Thoracic aorta (tissue), 2 donors: ENCODE measurements at regions not wholly inside any gene's neighbourhood (a gene's known extent, or its start where the extent isn't known, plus 50 kb on each side); places are given as distances from the start of the nearest gene placed in this dataset.

Experiments used
- ATAC-seq: fragments of 150-250 bp; one replicate; pipeline ENCODE4 v1.8.0; 2017; ENCODE audit warnings: low read depth; ENCODE audit not compliant: insufficient number of reproducible peaks, low FRiP score
- DNase-seq: peaks from one replicate; pipeline ENCODE4 v3.0.0-alpha.2; 2020; ENCODE audit warnings: low spot score
- H3K27ac ChIP-seq, 2 donors: fragments of 200-600 bp; sonication (generic); 1 replicate in 1 of 2; 2 replicates in 1 of 2; pipeline ENCODE4 v1.5.1; 2016; ENCODE audit warnings: mild to moderate bottlenecking in 2 of 2, moderate library complexity in 2 of 2
- H3K27me3 ChIP-seq: fragments of 200-600 bp; sonication (generic); replicated peaks from 2 replicates; pipeline ENCODE4 v1.6.0; 2016; ENCODE audit warnings: mild to moderate bottlenecking; ENCODE audit not compliant: insufficient read depth
- H3K36me3 ChIP-seq: fragments of 200-600 bp; sonication (generic); one replicate; pipeline ENCODE4 v1.5.1; 2016
- H3K4me1 ChIP-seq, 2 donors: fragments of 200-600 bp; sonication (generic); 1 replicate in 1 of 2; 2 replicates in 1 of 2; pipeline versions ENCODE4 v1.5.1 to v1.6.0; 2016; ENCODE audit warnings: low read depth in 2 of 2, mild to moderate bottlenecking in 1 of 2; ENCODE audit not compliant: control insufficient read depth in 1 of 2
- H3K4me3 ChIP-seq: fragments of 200-600 bp; sonication (generic); 2 replicates; pipeline ENCODE4 v1.5.1; 2016; ENCODE audit warnings: mild to moderate bottlenecking
- H3K9me3 ChIP-seq: fragments of 200-600 bp; sonication (generic); 2 replicates; pipeline ENCODE4 v1.5.1; 2016
- CTCF ChIP-seq: fragments of 200-600 bp; sonication (generic); IDR thresholded peaks from one replicate; pipeline ENCODE4 v1.5.1; 2019; ENCODE audit warnings: antibody characterized with exemption

GRCh38 chrX:7654316-7654715, 188.7 kb upstream of the VCX start:
- H3K27ac ChIP-seq = no peak overlapping the region
- H3K4me1 ChIP-seq = no peaks in the 10 kb centered on the region
- H3K36me3 ChIP-seq = no peaks in the 10 kb centered on the region
- ATAC-seq = no peak
- DNase-seq = no peak
- H3K27me3 ChIP-seq = no peaks in the 10 kb centered on the region
- no peak overlapping the region for H3K4me3 ChIP-seq
- no peaks in the 10 kb centered on the region for H3K9me3 ChIP-seq
- TF ChIP-seq CTCF = no peak

- Histone ChIP-seq H3K4me1 (no peaks in the 10 kb centered on the region), H3K27me3 (no peaks in the 10 kb centered on the region), H3K4me3 (no peak overlapping the region), H3K36me3 (no peaks in the 10 kb centered on the region), H3K27ac (no peak overlapping the region), H3K9me3 (no peaks in the 10 kb centered on the region)
- ATAC-seq = no peak
- TF ChIP-seq CTCF = no peak
- DNase-seq = no peak
These were observed 195.1 kb upstream of the VCX start for GRCh38 chrX:7647831-7648230.

- no peaks in the 10 kb centered on the region for H3K27me3 ChIP-seq
- no peaks in the 10 kb centered on the region for H3K9me3 ChIP-seq
- H3K4me3 ChIP-seq = no peak overlapping the region
- no peak for TF ChIP-seq CTCF
- H3K36me3 ChIP-seq = no peaks in the 10 kb centered on the region
- H3K4me1 ChIP-seq = no peaks in the 10 kb centered on the region
- no peak overlapping the region for H3K27ac ChIP-seq
- ATAC-seq (no peak), DNase-seq (no peak)
These were observed 201.8 kb upstream of the VCX start for GRCh38 chrX:7641141-7641540.

- Histone ChIP-seq H3K9me3 (no peaks in the 10 kb centered on the region), H3K4me3 (no peak overlapping the region), H3K36me3 (no peaks in the 10 kb centered on the region), H3K27me3 (no peaks in the 10 kb centered on the region), H3K4me1 (no peaks in the 10 kb centered on the region), H3K27ac (no peak overlapping the region)
- DNase-seq = no peak
- ATAC-seq = no peak
- TF ChIP-seq CTCF = no peak
These were observed 202.6 kb upstream of the VCX start for GRCh38 chrX:7640392-7640791.

- no peak for DNase-seq
- ATAC-seq = no peak
- no peaks in the 10 kb centered on the region for H3K36me3 ChIP-seq
- no peak for TF ChIP-seq CTCF
- no peaks in the 10 kb centered on the region for H3K9me3 ChIP-seq
- H3K27me3 ChIP-seq = no peaks in the 10 kb centered on the region
- no peak overlapping the region for H3K27ac ChIP-seq
- H3K4me3 ChIP-seq = no peak overlapping the region
- H3K4me1 ChIP-seq = no peaks in the 10 kb centered on the region
These were observed 204.8 kb upstream of the VCX start for GRCh38 chrX:7638078-7638710.
